Esophagus (tissue), 2 donors: ENCODE measurements at regions not wholly inside any gene's neighbourhood (a gene's known extent, or its start where the extent isn't known, plus 50 kb on each side); places are given as distances from the start of the nearest gene placed in this dataset.

Source experiments
- H3K27ac ChIP-seq, 2 donors: one replicate each; pipeline ENCODE4 v1.5.1; 2013; ENCODE audit warnings: low read depth in 2 of 2, mild to moderate bottlenecking in 2 of 2, inconsistent platforms in 1 of 2, low read length in 1 of 2, moderate library complexity in 1 of 2
- H3K27me3 ChIP-seq, 2 donors: one replicate each; pipeline ENCODE4 v1.6.1; 2013; ENCODE audit warnings: low read length in 2 of 2, control low read depth in 1 of 2, mild to moderate bottlenecking in 1 of 2; ENCODE audit not compliant: insufficient read depth in 2 of 2, control insufficient read depth in 1 of 2
- H3K36me3 ChIP-seq, 2 donors: one replicate each; pipeline ENCODE4 v1.6.1; 2013; ENCODE audit warnings: low read length in 1 of 2; ENCODE audit not compliant: control insufficient read depth in 2 of 2, insufficient read depth in 2 of 2
- H3K4me1 ChIP-seq, 2 donors: one replicate each; pipeline ENCODE4 v1.6.1; 2013; ENCODE audit warnings: low read length in 1 of 2; ENCODE audit not compliant: control insufficient read depth in 2 of 2, insufficient read depth in 2 of 2
- H3K4me3 ChIP-seq, 2 donors: one replicate each; pipeline ENCODE4 v1.5.1; 2013; ENCODE audit warnings: low read length in 2 of 2, mild to moderate bottlenecking in 2 of 2, low read depth in 1 of 2, moderate library complexity in 1 of 2
- H3K9me3 ChIP-seq, 2 donors: one replicate each; pipeline ENCODE4 v1.6.1; 2013; ENCODE audit warnings: mild to moderate bottlenecking in 2 of 2, low read depth in 1 of 2, low read length in 1 of 2, moderate library complexity in 1 of 2; ENCODE audit not compliant: control insufficient read depth in 2 of 2, insufficient read depth in 1 of 2
- WGBS, 2 donors: extraction: QIAGEN DNeasy Blood & Tissue Kit; methylation state at CpG; one replicate each; pipeline ENCODE4 v1.1.7; 2013; 5-methylcytosine and 5-hydroxymethylcytosine counted together
- donor health status: healthy with polysubstance abuse.
- donor health status: Bipolar disorder and iron deficiency.

DNA sequence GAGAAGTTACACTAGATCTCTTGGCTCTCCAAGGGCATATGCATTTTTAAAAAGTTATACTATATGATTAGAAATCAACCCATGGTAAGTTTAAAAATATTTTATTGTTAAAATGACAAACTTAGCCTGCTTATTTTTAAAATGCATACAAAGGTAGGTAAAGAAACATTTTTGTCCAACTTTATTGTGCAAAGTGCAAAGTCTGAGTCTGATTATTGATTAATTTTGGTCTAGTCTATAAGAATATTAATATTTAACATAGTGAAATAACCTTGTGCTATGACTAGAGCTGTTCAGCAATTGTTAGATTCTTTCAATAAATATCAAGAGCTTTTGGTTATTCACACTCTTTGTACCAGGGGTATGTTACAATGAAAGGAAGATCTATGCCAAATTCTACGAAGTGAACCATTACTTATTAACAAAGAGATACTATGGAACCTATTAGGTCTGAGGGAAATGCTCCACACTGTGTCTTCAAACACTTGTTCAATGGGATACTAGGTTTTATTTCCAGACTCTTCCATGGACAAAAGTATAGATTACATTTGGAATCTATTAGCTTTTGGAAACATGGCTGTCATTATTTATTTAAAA, 70.4 kb downstream of the DIPK2A start:
- H3K27me3 ChIP-seq: no peaks in the 10 kb centered on the region
- no peaks in the 10 kb centered on the region for H3K9me3 ChIP-seq
- no peak overlapping the region for H3K4me3 ChIP-seq
- WGBS, 2 donors: 51 to 75% methylated on average over 1 of the region's 1 CpG
- no peak overlapping the region for H3K27ac ChIP-seq
- H3K36me3 ChIP-seq: no peaks in the 10 kb centered on the region
- no peaks in the 10 kb centered on the region for H3K4me1 ChIP-seq

- Histone ChIP-seq H3K9me3 (no peaks in the 10 kb centered on the region), H3K27ac (no peak overlapping the region), H3K36me3 (no peaks in the 10 kb centered on the region), H3K4me1 (no peaks in the 10 kb centered on the region), H3K4me3 (no peak overlapping the region), H3K27me3 (no peaks in the 10 kb centered on the region)
- WGBS, 2 donors: 69 to 78% methylated on average over 1 of the region's 1 CpG
Measured at GRCh38 chr3:144045766-144046165, 74.1 kb downstream of the DIPK2A start.

GRCh38 chr3:144049374-144049773, 77.8 kb downstream of the DIPK2A start:
- Histone ChIP-seq H3K4me3 (no peak overlapping the region), H3K4me1 (no peaks in the 10 kb centered on the region), H3K27me3 (no peaks in the 10 kb centered on the region), H3K36me3 (no peaks in the 10 kb centered on the region), H3K9me3 (no peaks in the 10 kb centered on the region), H3K27ac (no peak overlapping the region)
- 89 to 92% methylated on average over 5 of the region's 5 CpGs for WGBS, 2 donors

DNA sequence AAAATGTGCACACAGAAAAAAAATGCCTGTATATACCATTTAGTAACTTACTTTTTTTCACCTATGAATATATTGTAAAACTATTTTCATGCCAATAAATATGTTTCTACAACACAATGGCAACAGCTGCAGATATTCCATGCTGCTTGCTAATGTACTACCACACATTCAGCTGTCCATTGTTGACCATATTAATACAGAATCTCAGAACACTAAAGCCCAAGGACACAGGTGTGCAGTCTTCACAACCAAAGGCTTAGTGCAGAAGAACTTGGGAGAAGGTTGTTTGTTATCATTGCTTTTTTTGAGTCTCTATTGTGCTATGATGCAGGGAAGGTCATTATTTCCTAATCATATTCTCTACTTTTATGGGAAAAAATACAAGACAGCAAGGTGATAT, 79.6 kb downstream of the DIPK2A start:
- no peak overlapping the region for H3K27ac ChIP-seq
- H3K4me1 ChIP-seq: no peaks in the 10 kb centered on the region
- no peaks in the 10 kb centered on the region for H3K36me3 ChIP-seq
- no peaks in the 10 kb centered on the region for H3K27me3 ChIP-seq
- no peaks in the 10 kb centered on the region for H3K9me3 ChIP-seq
- no peak overlapping the region for H3K4me3 ChIP-seq

GRCh38 chr3:144052275-144052674, 80.7 kb downstream of the DIPK2A start:
- Histone ChIP-seq H3K4me3 (no peak overlapping the region), H3K27ac (no peak overlapping the region), H3K9me3 (no peaks in the 10 kb centered on the region), H3K27me3 (no peaks in the 10 kb centered on the region), H3K4me1 (no peaks in the 10 kb centered on the region), H3K36me3 (no peaks in the 10 kb centered on the region)

DNA sequence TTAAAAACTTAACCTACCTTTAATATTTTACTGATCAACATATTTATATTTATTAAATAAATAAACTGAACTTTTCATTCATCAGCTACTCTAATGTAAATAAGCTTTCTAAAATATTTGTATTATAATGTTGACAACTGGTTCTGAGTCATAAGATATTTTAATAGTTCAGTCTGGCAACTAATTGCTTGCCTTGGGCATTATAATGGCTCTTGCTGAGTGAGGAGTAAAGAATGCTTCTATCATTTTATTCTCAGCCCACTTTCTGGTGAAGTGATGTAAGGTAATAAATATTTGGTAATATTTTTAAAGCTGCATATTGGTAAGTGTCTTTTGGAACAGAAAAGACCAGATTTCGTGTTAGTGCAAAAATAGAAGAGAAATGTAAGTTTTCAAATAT, 81.5 kb downstream of the DIPK2A start:
- Histone ChIP-seq H3K36me3 (no peaks in the 10 kb centered on the region), H3K4me1 (no peaks in the 10 kb centered on the region), H3K4me3 (no peak overlapping the region), H3K9me3 (no peaks in the 10 kb centered on the region), H3K27ac (no peak overlapping the region), H3K27me3 (no peaks in the 10 kb centered on the region)
- 33 to 49% methylated on average over 1 of the region's 1 CpG for WGBS, 2 donors

DNA sequence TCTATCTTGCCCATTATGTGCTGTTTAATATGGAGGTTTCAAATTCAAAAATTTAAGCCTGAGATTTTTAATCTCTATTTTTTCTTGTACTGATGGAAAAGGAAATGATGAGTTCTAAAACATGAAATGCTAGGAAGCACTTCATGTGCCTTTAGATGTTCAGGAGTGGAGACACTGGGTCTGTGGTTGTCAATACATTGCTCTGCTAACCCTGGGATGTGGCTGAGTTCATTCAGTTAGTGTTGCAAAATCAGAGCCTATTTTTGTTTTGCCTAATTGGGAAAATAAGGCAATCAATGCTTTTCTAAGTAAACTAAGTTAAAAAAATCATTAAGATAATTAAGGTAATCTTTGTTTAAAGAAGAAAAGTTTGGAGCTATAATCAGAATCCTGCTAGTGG, 83.1 kb downstream of the DIPK2A start:
- Histone ChIP-seq H3K27me3 (no peaks in the 10 kb centered on the region), H3K4me3 (no peak overlapping the region), H3K36me3 (no peaks in the 10 kb centered on the region)

DNA sequence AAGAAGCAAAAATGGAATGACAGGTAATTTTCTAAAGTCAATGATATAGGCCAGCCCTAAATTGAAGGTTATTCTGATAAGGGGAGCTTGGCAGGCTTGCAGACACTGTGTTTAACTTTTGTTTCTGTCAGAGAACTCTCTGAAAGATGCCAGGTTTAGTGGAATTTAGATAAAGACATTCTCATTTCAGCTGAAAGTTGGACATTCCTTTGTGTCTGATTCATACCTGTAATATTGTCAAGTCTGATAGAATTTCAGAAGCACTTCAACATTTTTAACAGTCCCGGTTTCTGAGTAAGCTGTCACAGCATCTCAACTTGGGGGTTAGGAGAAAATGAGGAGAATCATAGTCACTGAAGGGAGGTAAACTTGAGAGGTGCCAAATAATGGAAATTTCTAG, 84.0 kb downstream of the DIPK2A start:
- Histone ChIP-seq H3K9me3 (no peaks in the 10 kb centered on the region), H3K4me3 (no peak overlapping the region), H3K36me3 (no peaks in the 10 kb centered on the region), H3K27me3 (no peaks in the 10 kb centered on the region), H3K27ac (no peak overlapping the region), H3K4me1 (no peaks in the 10 kb centered on the region)
- 52 to 53% methylated on average over 1 of the region's 1 CpG for WGBS, 2 donors

More for the DNA sequence above, 83.1 kb downstream of the DIPK2A start:
- Histone ChIP-seq H3K9me3 (no peaks in the 10 kb centered on the region), H3K27ac (no peak overlapping the region), H3K4me1 (no peaks in the 10 kb centered on the region)

- Histone ChIP-seq H3K27me3 (no peaks in the 10 kb centered on the region), H3K4me1 (no peaks in the 10 kb centered on the region), H3K36me3 (no peaks in the 10 kb centered on the region), H3K9me3 (no peaks in the 10 kb centered on the region), H3K4me3 (no peak overlapping the region), H3K27ac (no peak overlapping the region)
- WGBS, 2 donors: 90 to 91% methylated on average over 6 of the region's 6 CpGs
Measured at GRCh38 chr3:144058713-144059112, 87.1 kb downstream of the DIPK2A start.

DNA sequence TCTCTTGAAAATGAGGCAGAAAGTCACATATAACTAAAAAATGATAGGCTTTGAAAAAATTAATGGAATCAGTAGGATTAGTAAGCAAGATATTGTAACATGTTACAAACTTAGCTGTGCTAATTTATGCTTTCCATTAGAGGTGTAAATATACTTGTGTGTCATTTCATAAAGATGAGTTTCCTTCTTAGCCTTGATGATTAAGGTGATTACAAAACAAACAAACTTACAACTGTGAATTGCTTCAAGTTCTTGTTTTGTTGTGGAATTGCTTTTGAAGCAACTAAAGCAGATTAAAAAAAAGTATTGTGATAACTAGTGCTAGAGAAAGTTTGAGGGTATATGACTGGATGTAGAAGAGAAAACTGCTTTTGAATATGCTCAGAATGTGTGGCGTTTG, 87.9 kb downstream of the DIPK2A start:
- Histone ChIP-seq H3K9me3 (no peaks in the 10 kb centered on the region), H3K4me3 (no peak overlapping the region), H3K4me1 (no peaks in the 10 kb centered on the region), H3K36me3 (no peaks in the 10 kb centered on the region), H3K27me3 (no peaks in the 10 kb centered on the region), H3K27ac (no peak overlapping the region)
- 88 to 92% methylated on average over 1 of the region's 1 CpG for WGBS, 2 donors
